ENCODE measurements at regions not wholly inside any gene's neighbourhood (a gene's known extent, or its start where the extent isn't known, plus 50 kb on each side); places are given as distances from the start of the nearest gene placed in this dataset.

GRCh38 chr4:124192544-124192943, 520.0 kb downstream of the ANKRD50 start:
- Histone ChIP-seq H3K4me3 (ENCODE audit: low read depth, low read length) (no peak overlapping the region), H3K27me3 (ENCODE audit: control insufficient read depth, insufficient read depth, low read length) (no peaks in the 10 kb centered on the region), H3K36me3 (ENCODE audit: control insufficient read depth, insufficient read depth, low read length) (no peaks in the 10 kb centered on the region)
- CTCF ChIA-PET, result no interaction called here
- no peak for TF ChIP-seq CTCF (IDR thresholded peaks at IDR 0.05; ENCODE audit: insufficient read depth, low read depth, low read length)
- POLR2A ChIA-PET, result no interaction called here
- no peak for DNase-seq (ENCODE audit: low read depth)

- H3K4me3 ChIP-seq (ENCODE audit: low read depth, low read length), result no peak overlapping the region
- POLR2A ChIA-PET, result no interaction called here
Measured at GRCh38 chr4:124199185-124199584, 513.3 kb downstream of the ANKRD50 start.

GRCh38 chr4:124199755-124200154, 512.8 kb downstream of the ANKRD50 start:
- Histone ChIP-seq H3K36me3 (ENCODE audit: control insufficient read depth, insufficient read depth, low read length) (no peaks in the 10 kb centered on the region), H3K27me3 (ENCODE audit: control insufficient read depth, insufficient read depth, low read length) (no peaks in the 10 kb centered on the region), H3K4me3 (ENCODE audit: low read depth, low read length) (no peak overlapping the region)
- ChIA-PET CTCF (interaction anchor here (0.6 kb wide), 1 partner anchor 1055 kb away, joined by 3 read pairs; no protein-coding TSS in a partner anchor), POLR2A (interaction anchor here (0.7 kb wide), 1 partner anchor 750 kb away, joined by 3 read pairs; no protein-coding TSS in a partner anchor)
- TF ChIP-seq CTCF (IDR thresholded peaks at IDR 0.05; ENCODE audit: insufficient read depth, low read depth, low read length), result no peak
- DNase-seq (ENCODE audit: low read depth), result no peak

More at GRCh38 chr4:124199185-124199584, 513.3 kb downstream of the ANKRD50 start:
- Histone ChIP-seq H3K27me3 (ENCODE audit: control insufficient read depth, insufficient read depth, low read length) (no peaks in the 10 kb centered on the region), H3K36me3 (ENCODE audit: control insufficient read depth, insufficient read depth, low read length) (no peaks in the 10 kb centered on the region)
- CTCF ChIA-PET, result no interaction called here
- no peak for DNase-seq (ENCODE audit: low read depth)
- no peak for TF ChIP-seq CTCF (IDR thresholded peaks at IDR 0.05; ENCODE audit: insufficient read depth, low read depth, low read length)

- H3K27me3 ChIP-seq (ENCODE audit: control insufficient read depth, insufficient read depth, low read length), result no peaks in the 10 kb centered on the region
- H3K4me3 ChIP-seq (ENCODE audit: low read depth, low read length), result no peak overlapping the region
- CTCF ChIA-PET, result no interaction called here
- DNase-seq (ENCODE audit: low read depth), result no peak
- POLR2A ChIA-PET, result no interaction called here
- no peaks in the 10 kb centered on the region for H3K36me3 ChIP-seq (ENCODE audit: control insufficient read depth, insufficient read depth, low read length)
- no peak for TF ChIP-seq CTCF (IDR thresholded peaks at IDR 0.05; ENCODE audit: insufficient read depth, low read depth, low read length)
Measured at GRCh38 chr4:124201636-124202035, 510.9 kb downstream of the ANKRD50 start.

GRCh38 chr4:124202099-124202498, 510.4 kb downstream of the ANKRD50 start:
- peak; percentile 33; the same call in 1 of the 2 replicates for TF ChIP-seq CTCF (IDR thresholded peaks at IDR 0.05; ENCODE audit: insufficient read depth, low read depth, low read length)
- Histone ChIP-seq H3K4me3 (ENCODE audit: low read depth, low read length) (no peak overlapping the region), H3K36me3 (ENCODE audit: control insufficient read depth, insufficient read depth, low read length) (no peaks in the 10 kb centered on the region), H3K27me3 (ENCODE audit: control insufficient read depth, insufficient read depth, low read length) (no peaks in the 10 kb centered on the region)
- POLR2A ChIA-PET, result no interaction called here
- no peak for DNase-seq (ENCODE audit: low read depth)
- CTCF ChIA-PET, result interaction anchor here (1.1 to 1.3 kb wide), 2 partner anchors 11 to 18 kb away, joined by 3 to 4 read pairs; no protein-coding TSS in a partner anchor
